COR-L47 (cell line): ENCODE measurements at regions not wholly inside any gene's neighbourhood (a gene's known extent, or its start where the extent isn't known, plus 50 kb on each side); places are given as distances from the start of the nearest gene placed in this dataset.
"Not testable (repeated sequence)": the region's sequence is repeated elsewhere in the genome, so short reads cannot be mapped to it uniquely, and the experiment has no call there.

Source experiments
- DNase-seq: peaks from one replicate; lab custom pipeline; 2025; lab: John Stamatoyannopoulos, UW

DNA sequence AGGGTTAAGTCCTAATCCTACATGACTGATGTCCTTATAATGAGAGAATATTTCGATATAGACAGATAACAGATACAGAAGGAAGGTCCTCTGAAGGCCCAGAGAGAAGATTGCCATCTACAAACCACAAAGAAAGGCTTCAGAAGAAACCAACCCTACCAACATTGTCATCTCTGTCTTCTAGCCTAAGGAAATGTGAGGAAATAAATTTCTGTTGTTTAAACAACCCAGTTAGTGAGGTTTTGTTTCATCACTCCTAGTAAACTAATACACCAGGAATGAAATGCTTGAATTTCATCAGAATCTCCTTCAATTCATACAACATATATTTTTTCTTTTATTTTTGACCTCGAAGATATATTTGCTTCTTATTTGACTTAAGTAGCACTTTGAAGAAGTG is 1527.8 kb downstream of the STIM2 start:
- DNase-seq = no peak

DNA sequence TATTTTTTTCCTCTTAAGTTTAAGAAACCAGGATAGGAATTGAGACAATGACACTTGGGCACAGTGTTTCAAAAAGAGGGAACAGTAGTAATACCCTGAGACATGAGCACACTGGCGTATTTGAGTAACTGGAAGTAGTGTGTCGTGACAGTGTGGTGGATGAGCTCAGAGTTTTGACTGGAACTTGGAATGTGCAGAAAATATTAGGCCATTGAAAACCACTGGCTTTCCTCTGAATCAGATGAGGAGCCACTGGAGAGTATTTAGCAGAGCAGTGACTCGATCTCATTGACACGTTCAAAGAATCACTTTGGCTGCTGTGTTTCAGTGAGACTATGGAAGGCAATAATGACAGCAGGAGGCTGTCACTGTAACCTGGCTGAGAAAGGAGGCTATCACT is 1531.2 kb downstream of the STIM2 start:
- no peak for DNase-seq

DNA sequence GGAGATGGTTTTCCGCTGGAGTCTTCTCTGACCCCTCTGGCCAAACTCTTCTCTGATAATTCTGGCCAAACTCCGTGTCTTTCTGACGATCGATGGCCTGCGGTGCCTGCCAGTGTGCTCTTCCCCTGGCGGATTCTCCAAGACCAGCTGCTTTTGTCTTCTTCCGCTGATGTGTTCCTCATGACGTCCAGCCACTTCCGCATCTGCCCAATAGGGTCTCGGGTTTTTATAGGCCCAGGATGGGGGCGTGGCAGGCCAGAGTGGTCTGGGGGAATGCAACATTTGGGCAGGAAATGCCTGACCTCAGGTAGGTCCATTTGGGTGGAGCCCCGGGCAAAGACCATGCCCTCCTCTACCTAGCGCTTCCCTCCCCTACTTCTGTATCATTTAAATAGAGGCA is 1542.1 kb downstream of the STIM2 start:
- no peak for DNase-seq

DNA sequence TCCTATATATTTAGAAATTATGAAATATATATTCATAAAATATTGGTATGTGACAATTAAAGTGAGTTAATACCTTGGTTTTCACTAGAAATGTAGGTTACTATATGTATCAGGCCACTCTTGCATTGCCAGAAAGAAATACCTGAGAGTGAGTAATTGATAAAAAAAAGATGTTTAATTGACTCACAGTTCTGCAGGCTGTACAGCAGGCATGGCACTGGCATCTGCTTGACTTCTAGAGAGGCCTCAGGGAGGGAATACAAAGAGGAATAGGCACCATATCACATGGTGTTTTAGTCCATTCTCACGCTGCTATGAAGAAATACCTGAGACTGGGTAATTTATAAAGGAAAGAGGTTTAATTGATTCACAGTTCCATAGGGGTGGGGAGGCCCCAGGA is 1560.6 kb downstream of the STIM2 start:
- no peak for DNase-seq

DNA sequence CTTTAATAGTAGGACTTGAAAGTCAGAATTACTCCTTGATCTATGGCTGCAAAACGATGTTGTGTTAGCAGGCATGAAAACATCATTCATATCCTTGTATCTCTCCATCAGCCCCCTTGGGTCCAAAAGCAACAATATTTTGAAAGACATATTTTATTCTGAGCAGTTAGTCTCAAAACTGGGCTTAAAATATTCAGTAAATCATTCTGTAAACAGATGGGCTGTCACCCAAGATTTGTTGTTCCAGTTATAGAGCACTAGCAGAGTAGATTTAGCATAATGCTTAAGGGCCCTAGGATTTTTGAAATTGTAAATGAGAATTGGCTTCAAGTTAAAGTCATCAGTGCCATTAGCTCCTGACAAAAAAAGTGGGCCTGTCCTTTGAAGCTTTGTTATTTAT is 1565.6 kb downstream of the STIM2 start:
- DNase-seq = no peak

DNA sequence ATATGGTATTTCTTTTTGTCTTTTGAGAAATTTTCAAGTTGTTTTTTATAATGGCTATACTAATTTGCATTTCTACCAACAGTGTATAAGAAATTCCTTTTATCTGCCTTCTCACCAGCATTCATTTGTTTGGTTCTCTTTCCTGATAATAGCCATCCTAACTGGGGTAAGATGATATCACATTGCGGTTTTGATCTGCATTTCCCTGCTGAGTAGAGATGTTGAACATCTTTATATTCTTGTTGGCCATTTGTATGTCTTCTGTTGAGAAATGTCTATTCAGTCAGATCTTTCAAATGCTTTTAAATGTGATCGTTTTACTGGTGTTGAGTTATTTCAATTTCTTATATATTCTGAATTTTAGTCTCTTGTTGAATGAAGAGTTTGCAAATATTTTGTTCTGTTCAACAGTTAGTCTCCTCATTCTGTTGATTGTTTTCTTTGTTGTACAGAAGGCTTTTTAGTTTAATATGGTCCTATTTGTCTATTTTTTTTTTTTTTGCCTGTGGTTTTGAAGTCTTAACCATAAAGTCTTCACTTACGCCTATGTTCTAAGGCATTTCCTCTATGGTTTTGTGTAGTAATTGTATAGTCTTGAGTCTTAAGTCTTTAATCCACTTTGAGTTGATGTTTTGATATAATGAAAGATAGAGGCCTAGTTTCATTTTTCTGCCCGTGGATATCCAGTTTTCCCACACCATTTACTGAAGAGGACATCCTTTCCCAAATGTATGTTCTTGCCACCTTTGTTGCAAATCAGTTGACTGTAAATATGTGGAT is 1566.9 kb downstream of the STIM2 start:
- DNase-seq = no peak

DNA sequence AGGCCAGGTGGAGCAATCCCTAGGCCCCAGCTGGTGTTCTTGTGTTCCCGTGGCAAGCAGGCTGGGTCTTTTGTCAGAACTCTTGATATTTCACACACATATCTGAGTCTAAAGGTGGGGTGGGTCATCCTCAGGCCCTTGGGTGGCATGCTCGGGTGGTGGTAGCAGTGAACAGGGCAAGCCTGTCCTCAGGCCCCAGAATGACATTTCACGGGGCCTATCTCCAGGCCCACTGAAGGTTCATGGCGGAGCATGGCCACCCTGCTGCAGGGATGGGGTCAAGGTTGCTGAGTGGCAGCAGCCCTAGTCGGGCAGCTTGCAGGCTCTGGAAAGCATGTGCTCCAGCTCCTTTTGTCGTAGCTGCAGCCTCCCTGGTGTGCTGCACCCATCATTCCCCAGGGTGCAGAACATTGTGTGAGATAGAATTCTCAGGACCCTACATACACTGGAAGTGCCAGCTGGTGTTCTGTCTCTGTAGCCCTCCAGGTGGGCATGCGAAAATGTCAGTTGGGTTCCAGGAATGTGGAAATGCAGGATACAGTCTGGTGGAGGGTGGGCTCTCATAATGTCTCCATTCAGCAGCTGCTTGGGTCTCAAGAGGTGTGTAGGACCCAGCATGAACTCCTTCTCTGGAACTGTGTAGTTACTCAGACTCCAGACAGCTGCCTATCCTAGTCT is 1571.8 kb downstream of the STIM2 start:
- DNase-seq = no peak

DNA sequence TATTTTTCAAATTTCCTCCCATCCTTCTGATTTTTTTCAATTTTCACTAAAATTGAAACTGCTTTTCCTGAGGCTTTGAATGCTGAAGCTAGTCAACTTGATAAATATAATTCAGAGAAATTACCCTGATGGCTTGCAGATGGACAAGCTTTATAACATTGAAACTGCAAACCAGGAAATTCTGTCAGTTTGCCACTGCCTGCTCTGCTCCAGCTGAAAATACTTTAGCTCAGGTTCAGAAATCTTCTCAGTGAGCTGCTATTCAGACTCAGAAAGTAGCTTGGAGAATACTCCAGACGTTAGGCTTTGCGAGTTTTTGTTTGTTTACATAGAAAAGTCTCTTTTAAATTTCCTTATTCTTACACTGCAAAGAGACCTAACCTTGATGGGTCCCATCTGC is 1574.7 kb downstream of the STIM2 start:
- no peak for DNase-seq

DNA sequence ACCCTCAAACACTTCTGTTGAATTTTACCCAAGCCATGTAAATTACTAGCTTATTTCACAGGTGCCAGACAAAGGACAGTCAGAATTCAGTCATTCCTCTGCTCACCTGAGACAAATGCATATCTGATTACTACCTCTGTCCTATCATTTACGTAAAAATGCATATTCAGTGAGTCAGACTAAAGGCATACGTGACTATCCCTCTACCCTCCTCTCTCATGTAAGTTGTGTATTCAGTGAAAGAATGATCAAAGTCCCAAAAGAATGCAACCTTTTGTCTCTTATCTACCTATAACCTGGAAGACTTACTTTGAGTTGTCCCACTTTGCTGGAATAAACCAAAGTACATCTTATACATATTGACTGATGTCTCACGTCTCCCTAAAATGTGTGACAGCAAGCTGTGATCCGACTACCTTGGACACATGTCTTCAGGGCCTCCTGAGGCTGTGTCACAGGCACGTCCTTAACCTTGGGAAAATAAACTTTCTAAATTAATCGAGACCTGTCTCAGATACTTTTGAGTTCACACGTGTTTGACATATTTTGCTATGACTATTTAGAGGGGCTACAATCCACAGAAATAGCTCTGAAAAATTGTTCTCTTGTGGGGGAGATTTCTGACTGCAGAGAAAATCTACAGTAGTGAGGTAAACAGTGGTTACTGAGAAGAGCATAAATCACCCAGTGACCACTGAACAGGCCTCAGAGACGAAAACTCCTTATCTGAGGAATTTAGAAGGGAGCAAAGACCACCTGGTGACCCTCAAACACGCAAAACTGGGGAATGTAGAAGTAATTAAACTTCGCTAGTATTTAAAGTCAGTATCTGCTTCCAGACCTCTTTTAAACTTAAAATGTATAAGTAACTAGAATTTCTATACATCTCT is 1575.8 kb downstream of the STIM2 start:
- DNase-seq = no peak

DNA sequence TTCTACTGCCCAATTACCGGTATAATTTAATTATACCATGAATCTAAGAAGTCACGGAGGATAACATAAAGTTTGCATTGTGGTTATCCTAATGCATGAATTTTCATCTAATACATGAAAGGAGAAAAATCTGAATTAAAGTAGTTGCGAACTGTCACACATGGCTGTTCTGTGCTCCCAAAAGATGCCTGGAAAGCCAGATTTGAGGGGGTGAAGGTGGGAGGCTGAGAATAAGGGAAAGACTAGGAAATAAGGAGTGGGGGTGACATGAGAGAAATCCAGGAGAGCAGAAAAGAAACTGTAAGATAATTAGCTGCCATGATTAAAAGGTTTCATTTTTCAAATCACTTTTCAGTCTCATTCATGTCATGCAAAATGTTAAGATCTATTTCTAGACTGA is 1582.7 kb downstream of the STIM2 start:
- no peak for DNase-seq

DNA sequence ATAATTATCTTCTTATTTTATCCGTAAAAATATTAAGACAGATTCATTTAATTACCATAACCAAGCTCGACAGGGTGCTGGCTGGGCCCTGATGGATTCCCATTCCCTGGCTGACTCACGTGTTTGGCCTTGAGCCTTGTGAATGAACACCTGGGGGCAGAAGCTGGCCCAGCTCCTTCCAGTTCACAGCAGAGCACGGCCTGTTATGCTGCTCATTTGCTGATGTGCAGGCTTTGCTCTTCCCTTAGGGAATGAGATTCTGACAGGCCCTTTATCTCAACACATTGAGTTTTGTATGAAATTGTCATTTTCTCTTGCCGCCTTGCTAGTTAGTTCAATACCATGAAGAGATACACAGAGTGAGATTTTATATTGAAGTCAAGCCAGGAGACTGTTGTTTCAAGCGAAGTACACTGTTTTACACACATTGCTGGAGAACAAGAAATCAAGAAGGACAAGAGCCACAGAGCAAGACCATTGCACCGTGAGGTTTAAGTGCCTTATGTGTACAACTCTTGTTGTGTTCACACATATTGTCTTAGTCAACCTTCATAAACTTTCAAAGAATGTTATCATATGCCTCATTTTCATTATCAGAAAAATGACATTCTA is 1583.3 kb downstream of the STIM2 start:
- DNase-seq = no peak

DNA sequence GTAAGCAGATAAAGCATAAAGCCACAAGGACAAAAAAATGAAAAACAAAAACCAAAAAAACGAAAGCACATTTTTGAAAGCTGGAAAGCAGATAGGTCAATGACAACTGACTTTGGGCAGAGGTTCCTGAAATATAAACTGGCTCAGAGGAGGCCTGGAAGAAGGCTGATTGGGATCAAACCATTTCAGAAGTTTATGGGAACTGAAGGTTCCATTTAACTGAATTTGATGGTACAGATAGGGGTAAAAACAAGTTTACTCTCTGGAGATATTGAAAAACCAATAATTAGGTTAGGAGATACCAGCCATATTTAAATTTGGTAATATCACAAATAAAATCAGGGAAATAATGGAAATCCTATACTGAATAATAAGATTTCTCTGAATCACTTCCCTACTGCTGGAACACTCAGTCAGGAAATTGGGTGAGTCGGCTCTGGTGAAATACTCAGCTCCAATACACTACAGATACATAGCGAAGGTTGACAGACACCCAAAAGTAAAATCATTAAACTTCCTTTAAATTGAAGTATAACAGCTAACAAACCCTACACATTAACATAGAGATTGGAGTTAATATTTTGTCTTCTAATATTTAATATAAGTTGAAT is 1584.3 kb downstream of the STIM2 start:
- DNase-seq = no peak

DNA sequence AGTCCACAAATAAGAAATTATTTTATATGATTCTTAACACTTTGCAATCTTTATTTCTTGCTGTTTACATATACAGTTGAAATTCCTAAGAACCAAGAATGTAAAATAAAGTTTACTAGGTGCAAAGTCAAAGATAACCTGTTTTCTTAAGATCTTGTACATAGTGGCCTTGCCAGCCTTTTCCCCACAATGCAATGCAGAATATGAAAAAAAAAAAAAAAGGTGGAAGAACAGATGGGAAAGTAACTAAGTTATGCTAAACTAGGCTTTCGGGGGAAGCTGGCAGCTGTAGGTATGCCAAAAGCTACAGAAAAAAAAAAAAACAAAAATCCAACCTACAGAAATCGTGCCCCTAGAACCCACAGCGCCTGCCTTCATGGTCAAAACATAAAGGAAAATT is 1588.4 kb downstream of the STIM2 start:
- DNase-seq = no peak

DNA sequence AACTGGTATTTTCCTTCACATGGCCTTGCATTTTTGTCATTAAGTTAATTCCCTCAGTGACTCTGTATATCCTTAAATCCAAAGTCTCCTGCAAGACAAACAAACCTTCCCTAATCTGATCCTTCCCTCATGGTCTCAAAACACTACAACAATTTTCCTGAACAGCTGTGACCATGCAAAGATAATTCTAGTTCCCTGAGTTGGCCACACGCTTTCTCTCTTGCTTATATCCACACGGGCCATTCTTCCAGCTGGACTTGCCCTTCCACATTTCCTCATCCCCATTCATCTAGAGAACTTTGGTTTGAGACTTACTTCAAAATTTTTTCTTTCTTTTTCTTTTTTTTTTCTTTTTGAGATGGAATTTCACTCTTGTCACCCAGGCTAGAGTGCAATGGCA is 1590.7 kb downstream of the STIM2 start:
- no peak for DNase-seq

DNA sequence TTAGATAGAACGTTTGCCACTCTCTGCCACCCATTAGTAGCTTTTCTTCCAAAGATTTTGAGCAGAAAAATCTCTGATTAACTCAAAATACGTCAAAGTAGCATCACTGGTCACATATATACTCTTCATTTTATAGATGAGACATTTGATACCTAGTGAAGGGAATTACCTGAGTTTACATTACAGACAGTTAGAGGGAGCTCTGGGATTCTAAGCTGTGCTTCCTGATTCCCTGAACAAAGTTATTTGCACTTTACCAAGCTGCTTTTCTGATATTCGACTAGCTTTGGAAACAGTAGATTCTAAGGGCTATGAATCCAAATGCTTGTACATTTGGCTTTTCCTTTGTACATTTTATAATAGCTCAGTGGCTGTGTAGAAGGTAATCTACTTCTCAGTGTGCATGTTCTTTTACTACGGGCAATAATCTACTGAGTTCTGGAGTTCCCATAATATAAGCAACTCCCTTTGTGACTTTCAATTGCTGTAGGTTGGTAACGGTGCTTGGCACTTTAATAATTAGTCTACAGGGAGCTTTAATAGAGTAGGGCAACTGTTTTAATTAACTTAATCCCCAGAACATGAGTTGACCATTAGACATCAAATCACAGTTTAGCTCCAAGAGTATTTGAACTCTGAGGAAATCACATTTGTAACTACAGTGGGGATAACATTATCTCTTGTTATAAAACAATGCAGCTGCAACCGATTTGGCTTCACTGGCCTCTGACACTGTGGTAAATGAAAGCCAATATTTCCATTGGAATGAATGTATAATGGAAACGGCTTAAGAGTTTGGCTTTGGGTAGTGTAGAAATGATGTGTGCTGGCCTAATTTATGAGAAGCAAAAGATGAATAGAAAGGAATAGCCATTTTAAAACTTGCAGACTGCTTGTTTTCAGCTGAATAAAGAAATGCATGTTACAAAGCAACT is 1602.4 kb downstream of the STIM2 start:
- DNase-seq = no peak

DNA sequence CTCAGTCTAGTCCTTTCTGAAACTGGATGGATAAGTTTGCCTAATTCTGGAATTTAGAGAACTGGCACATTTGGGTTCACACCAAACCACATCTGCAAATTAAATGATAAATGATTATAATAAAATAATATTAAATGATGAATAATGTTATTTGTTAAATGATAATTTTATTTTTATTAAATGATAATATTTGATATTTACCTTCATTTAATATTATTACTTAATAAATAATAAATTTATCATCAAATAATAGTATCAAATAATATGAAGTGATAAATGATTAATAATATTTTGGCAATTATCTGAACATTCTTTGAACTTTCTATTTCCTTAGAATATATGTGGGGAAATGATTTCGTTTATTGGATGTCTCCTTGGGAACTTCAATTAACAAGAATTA is 1604.2 kb downstream of the STIM2 start:
- no peak for DNase-seq

DNA sequence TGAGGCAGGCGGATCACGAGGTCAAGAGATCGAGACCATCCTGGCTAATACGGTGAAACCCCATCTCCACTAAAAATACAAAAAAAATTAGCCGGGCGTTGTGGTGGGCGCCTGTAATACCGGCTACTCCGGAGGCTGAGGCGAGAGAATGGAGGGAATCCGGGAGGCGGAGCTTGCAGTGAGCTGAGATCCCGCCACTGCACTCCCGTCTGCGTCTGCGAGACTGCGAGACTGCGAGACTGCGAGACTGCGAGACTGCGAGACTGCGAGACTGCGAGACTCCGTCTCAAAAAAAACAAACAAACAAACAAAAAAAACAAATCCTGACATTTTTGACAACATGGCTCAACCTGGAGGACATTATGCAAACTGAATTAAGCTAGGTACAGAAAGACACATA is 1606.2 kb downstream of the STIM2 start:
- not testable (repeated sequence) for DNase-seq

DNA sequence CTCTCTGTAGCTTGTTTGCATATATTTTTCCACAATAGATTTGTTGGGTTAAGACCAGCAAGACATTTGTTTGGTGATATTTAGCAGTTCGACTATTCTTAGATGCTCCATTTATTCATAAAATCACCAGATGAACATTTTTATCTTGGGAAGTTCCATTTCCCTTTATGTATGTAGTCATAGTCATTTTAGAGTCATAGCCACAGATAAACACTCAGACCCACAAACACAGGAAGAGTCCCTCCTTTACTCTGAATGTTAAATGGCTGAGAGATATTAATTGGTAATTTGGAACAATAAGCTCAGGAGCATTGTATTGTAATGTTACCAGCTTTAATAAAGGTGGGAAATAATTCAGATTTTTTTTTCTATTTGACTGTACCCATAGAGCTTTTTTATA is 1608.7 kb downstream of the STIM2 start:
- DNase-seq = no peak

DNA sequence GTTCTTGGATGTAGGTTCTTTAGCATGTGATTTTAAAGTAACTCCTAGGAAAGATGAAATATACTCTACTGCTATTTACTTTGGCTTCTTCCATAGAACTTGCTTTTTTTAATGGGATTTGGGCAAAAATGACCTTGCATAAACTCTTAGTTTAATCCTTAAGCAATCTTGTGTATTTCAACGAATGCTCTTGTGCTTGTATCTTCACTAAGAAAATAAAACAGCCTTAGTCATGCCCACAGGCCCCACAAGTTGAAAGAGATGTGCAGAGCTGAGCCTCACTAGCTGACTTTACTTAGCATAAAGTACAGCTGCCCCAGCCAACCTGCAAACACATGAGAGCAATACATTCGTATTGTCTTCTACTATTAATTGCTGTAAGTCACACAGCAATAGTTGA is 1609.2 kb downstream of the STIM2 start:
- no peak for DNase-seq

DNA sequence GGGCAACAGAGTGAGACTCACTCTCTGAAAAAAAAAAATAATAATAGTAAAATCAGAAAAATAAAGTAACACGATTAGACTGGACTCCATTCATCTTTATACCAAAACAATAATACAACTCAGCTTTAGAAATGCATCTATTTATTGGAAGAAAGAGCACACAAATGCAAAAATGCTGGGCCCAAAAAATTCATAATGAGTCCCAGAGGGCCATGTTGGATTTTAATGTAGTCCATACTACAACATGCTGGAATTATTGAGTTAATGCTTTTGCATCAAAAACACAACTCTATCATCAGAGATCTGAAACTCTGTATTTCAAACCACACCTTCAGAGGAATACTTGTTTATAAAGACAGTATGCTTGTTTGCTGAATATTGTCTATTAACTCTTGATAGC is 1614.7 kb downstream of the STIM2 start:
- no peak for DNase-seq

DNA sequence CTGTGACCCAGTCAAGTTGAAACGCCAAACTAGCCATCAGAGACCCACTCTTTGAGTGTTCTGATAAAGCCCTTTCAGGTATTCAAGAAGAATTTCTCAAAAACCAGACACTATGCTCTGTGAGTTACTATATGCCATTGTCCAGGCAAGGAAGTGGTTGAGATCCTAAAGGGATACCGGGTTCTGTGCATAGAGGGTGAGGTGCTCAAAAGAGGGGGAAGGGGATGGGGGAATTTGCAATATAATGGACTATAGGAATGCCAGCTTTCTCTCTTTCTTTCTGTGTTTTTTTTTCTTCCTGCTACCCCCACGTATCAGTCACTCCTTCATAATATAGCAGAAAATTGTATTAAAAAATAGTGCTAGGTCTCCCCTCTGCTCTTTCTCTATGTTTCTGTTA is 1619.0 kb downstream of the STIM2 start:
- DNase-seq = no peak
